Thymus (tissue), 11 donors: ENCODE measurements at regions not wholly inside any gene's neighbourhood (a gene's known extent, or its start where the extent isn't known, plus 50 kb on each side); places are given as distances from the start of the nearest gene placed in this dataset.
A peak's percentile ranks its signal among the peaks of the same experiment; 100 is the strongest.

Source experiments
- DNase-seq, 9 donors: peaks; one replicate each; pipeline ENCODE4 v3.0.0-alpha.2; 2013; ENCODE audit warnings: low spot score in 9 of 9, low read depth in 6 of 9, missing footprints in 1 of 9
- H3K27ac ChIP-seq, 2 donors: one replicate each; pipeline ENCODE4 v1.5.1; 2013; ENCODE audit warnings: control low read depth in 1 of 2, low read depth in 1 of 2, low read length in 1 of 2, mild to moderate bottlenecking in 1 of 2, moderate library complexity in 1 of 2
- H3K27me3 ChIP-seq, 2 donors: one replicate each; pipeline ENCODE4 v1.5.1; 2013; ENCODE audit warnings: low read length in 1 of 2; ENCODE audit not compliant: control insufficient read depth in 2 of 2, insufficient read depth in 1 of 2
- H3K36me3 ChIP-seq, 2 donors: one replicate each; pipeline ENCODE4 v1.5.1; 2013; ENCODE audit warnings: low read length in 1 of 2, mild to moderate bottlenecking in 1 of 2, moderate library complexity in 1 of 2; ENCODE audit not compliant: control insufficient read depth in 2 of 2, insufficient read depth in 2 of 2
- H3K4me1 ChIP-seq, 2 donors: one replicate each; pipeline ENCODE4 v1.5.1; 2013; ENCODE audit warnings: low read length in 2 of 2; ENCODE audit not compliant: control insufficient read depth in 2 of 2, insufficient read depth in 2 of 2
- H3K4me3 ChIP-seq, 2 donors: one replicate each; pipeline ENCODE4 v1.5.1; 2013; ENCODE audit warnings: low read length in 2 of 2, control low read depth in 1 of 2, mild to moderate bottlenecking in 1 of 2
- H3K9me3 ChIP-seq, 2 donors: one replicate each; pipeline ENCODE4 v1.5.1; 2013; ENCODE audit warnings: low read length in 1 of 2, mild to moderate bottlenecking in 1 of 2; ENCODE audit not compliant: control insufficient read depth in 2 of 2, insufficient read depth in 1 of 2
- WGBS: extraction: QIAGEN DNeasy Blood & Tissue Kit; methylation state at CpG from one replicate; pipeline ENCODE4 v1.1.7; 2013; 5-methylcytosine and 5-hydroxymethylcytosine counted together
- donor health status: healthy.

- no peaks in the 10 kb centered on the region for H3K36me3 ChIP-seq
- peaks cover 0 to 7% of the 10 kb centered on the region in 2 donors for H3K4me1 ChIP-seq
- no peaks in the 10 kb centered on the region for H3K27me3 ChIP-seq
- WGBS: 94% methylated on average over 8 of the region's 8 CpGs
- no peak overlapping the region for H3K27ac ChIP-seq
- no peaks in the 10 kb centered on the region for H3K9me3 ChIP-seq
- H3K4me3 ChIP-seq: no peak overlapping the region
- no peak for DNase-seq
These were observed 319.5 kb downstream of the PIK3R1 start for GRCh38 chr5:68534956-68535520.

GRCh38 chr5:68538814-68539420, 323.4 kb downstream of the PIK3R1 start:
- no peak for DNase-seq
- H3K9me3 ChIP-seq: no peaks in the 10 kb centered on the region

GRCh38 chr5:68540798-68541590, 325.4 kb downstream of the PIK3R1 start:
- H3K27me3 ChIP-seq: no peaks in the 10 kb centered on the region
- H3K4me3 ChIP-seq: no peak overlapping the region
- H3K27ac ChIP-seq: no peak overlapping the region
- DNase-seq: no peak
- H3K9me3 ChIP-seq: no peaks in the 10 kb centered on the region
- 95% methylated on average over 9 of the region's 9 CpGs for WGBS
- no peaks in the 10 kb centered on the region for H3K36me3 ChIP-seq
- H3K4me1 ChIP-seq: peaks cover 0 to 7% of the 10 kb centered on the region in 2 donors

More at GRCh38 chr5:68538814-68539420, 323.4 kb downstream of the PIK3R1 start:
- no peak overlapping the region for H3K27ac ChIP-seq
- 97% methylated on average over 6 of the region's 6 CpGs for WGBS
- no peaks in the 10 kb centered on the region for H3K27me3 ChIP-seq
- H3K4me3 ChIP-seq: no peak overlapping the region
- no peaks in the 10 kb centered on the region for H3K36me3 ChIP-seq
- peaks cover 0 to 4% of the 10 kb centered on the region in 2 donors for H3K4me1 ChIP-seq

- no peak for DNase-seq
- Histone ChIP-seq H3K27me3 (no peaks in the 10 kb centered on the region), H3K9me3 (no peaks in the 10 kb centered on the region), H3K4me1 (peaks cover 0 to 7% of the 10 kb centered on the region in 2 donors), H3K27ac (no peak overlapping the region), H3K4me3 (no peak overlapping the region), H3K36me3 (no peaks in the 10 kb centered on the region)
- 71% methylated on average over 1 of the region's 1 CpG for WGBS
These were observed 326.7 kb downstream of the PIK3R1 start for GRCh38 chr5:68542207-68542606.

- 8% methylated on average over 2 of the region's 2 CpGs for WGBS
- peaks cover 0 to 7% of the 10 kb centered on the region in 2 donors for H3K4me1 ChIP-seq
- DNase-seq: no peak
- no peak overlapping the region for H3K27ac ChIP-seq
- no peaks in the 10 kb centered on the region for H3K36me3 ChIP-seq
- no peaks in the 10 kb centered on the region for H3K27me3 ChIP-seq
- H3K9me3 ChIP-seq: no peaks in the 10 kb centered on the region
- no peak overlapping the region for H3K4me3 ChIP-seq
These were observed 327.7 kb downstream of the PIK3R1 start for GRCh38 chr5:68543212-68543611.

- no peaks in the 10 kb centered on the region for H3K27me3 ChIP-seq
- H3K9me3 ChIP-seq: no peaks in the 10 kb centered on the region
- 93% methylated on average over 8 of the region's 8 CpGs for WGBS
- DNase-seq: peak in 1 of 9 donors; percentile 30
- H3K4me1 ChIP-seq: peaks cover 0 to 7% of the 10 kb centered on the region in 2 donors
- H3K36me3 ChIP-seq: no peaks in the 10 kb centered on the region
- peak overlapping the region in 1 of 2 donors; percentile 69 for H3K27ac ChIP-seq
- H3K4me3 ChIP-seq: no peak overlapping the region
These were observed 328.6 kb downstream of the PIK3R1 start for GRCh38 chr5:68544091-68544647.

- DNase-seq: peak in 1 of 9 donors; percentile 6
- no peak overlapping the region for H3K4me3 ChIP-seq
- H3K9me3 ChIP-seq: no peaks in the 10 kb centered on the region
- WGBS: 95% methylated on average over 14 of the region's 14 CpGs
- peaks cover 0 to 7% of the 10 kb centered on the region in 2 donors for H3K4me1 ChIP-seq
- H3K27me3 ChIP-seq: no peaks in the 10 kb centered on the region
- peak overlapping the region; percentile 68 to 69 for H3K27ac ChIP-seq
- H3K36me3 ChIP-seq: no peaks in the 10 kb centered on the region
These were observed 329.3 kb downstream of the PIK3R1 start for GRCh38 chr5:68544648-68545552.

- H3K9me3 ChIP-seq: no peaks in the 10 kb centered on the region
- 90% methylated on average over 7 of the region's 7 CpGs for WGBS
- H3K36me3 ChIP-seq: no peaks in the 10 kb centered on the region
- peaks cover 0 to 7% of the 10 kb centered on the region in 2 donors for H3K4me1 ChIP-seq
- H3K27ac ChIP-seq: peak overlapping the region in 1 of 2 donors; percentile 70
- no peaks in the 10 kb centered on the region for H3K27me3 ChIP-seq
- DNase-seq: no peak
- no peak overlapping the region for H3K4me3 ChIP-seq
These were observed 330.2 kb downstream of the PIK3R1 start for GRCh38 chr5:68545636-68546295.
